ENCODE measurements at regions not wholly inside any gene's neighbourhood (a gene's known extent, or its start where the extent isn't known, plus 50 kb on each side); places are given as distances from the start of the nearest gene placed in this dataset.

GRCh38 chr5:158121678-158122077, 262.7 kb upstream of the CLINT1 start:
- DNase-seq: no peak
- peaks cover 18% of the 10 kb centered on the region for H3K27me3 Mint-ChIP-seq
- H3K4me1 Mint-ChIP-seq: no peaks in the 10 kb centered on the region
- H3K9me3 Mint-ChIP-seq: no peaks in the 10 kb centered on the region
- H3K27ac Mint-ChIP-seq: no peak overlapping the region
- H3K4me3 Mint-ChIP-seq: no peak overlapping the region
- no peaks in the 10 kb centered on the region for H3K36me3 Mint-ChIP-seq

GRCh38 chr5:158120760-158121159, 261.8 kb upstream of the CLINT1 start:
- Mint-ChIP-seq H3K36me3 (no peaks in the 10 kb centered on the region), H3K4me3 (no peak overlapping the region), H3K4me1 (no peaks in the 10 kb centered on the region), H3K27me3 (peaks cover 20% of the 10 kb centered on the region), H3K9me3 (no peaks in the 10 kb centered on the region), H3K27ac (no peak overlapping the region)
- no peak for DNase-seq

DNA sequence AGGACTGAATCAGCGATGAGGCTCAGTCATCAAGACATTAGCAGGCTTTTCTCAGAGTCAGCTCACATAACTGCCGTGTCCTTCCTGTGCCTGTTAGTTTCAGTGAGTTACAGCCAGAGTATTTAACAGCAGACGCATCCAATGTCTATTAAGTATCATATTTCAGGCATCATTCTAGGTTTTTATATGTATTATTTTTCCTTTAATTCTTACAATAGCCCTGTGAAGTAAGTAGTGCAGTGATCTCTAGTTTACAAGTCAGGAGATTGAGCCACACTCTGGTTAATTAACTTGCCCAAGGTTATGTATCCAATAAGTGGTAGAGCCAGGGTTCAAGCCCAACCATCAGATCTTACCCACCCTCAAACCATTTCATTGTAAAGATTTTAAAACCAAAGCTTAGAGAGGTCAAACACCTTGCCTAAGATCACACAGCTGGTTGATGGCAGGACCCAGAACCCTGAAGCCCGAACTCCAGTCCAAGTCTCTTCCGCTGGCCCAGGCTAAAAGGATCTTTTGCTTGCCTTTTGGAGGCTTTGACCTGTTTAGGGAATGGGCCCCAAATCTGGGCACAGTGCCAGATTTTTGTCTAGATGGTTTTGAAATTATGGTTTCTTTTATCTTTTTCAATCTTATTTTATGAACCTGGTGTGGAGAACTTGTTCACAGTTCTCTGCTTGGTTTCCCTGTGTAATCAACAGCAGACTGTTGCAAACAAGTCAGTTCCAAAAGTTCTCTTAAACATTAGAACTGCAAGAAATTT, 261.2 kb upstream of the CLINT1 start:
- Mint-ChIP-seq H3K4me3 (no peak overlapping the region), H3K36me3 (no peaks in the 10 kb centered on the region), H3K27me3 (peaks cover 24% of the 10 kb centered on the region), H3K27ac (no peak overlapping the region), H3K4me1 (no peaks in the 10 kb centered on the region), H3K9me3 (no peaks in the 10 kb centered on the region)
- no peak for DNase-seq

- H3K9me3 Mint-ChIP-seq: no peaks in the 10 kb centered on the region
- no peaks in the 10 kb centered on the region for H3K4me1 Mint-ChIP-seq
- H3K27ac Mint-ChIP-seq: no peak overlapping the region
- H3K27me3 Mint-ChIP-seq: peaks cover 30% of the 10 kb centered on the region
- H3K4me3 Mint-ChIP-seq: no peak overlapping the region
- no peaks in the 10 kb centered on the region for H3K36me3 Mint-ChIP-seq
- no peak for DNase-seq
Observed at GRCh38 chr5:158117467-158118160, 258.7 kb upstream of the CLINT1 start.

GRCh38 chr5:158116965-158117364, 258.0 kb upstream of the CLINT1 start:
- H3K4me3 Mint-ChIP-seq: no peak overlapping the region
- H3K4me1 Mint-ChIP-seq: no peaks in the 10 kb centered on the region
- no peaks in the 10 kb centered on the region for H3K9me3 Mint-ChIP-seq
- peaks cover 30% of the 10 kb centered on the region for H3K27me3 Mint-ChIP-seq
- no peak for DNase-seq
- H3K36me3 Mint-ChIP-seq: no peaks in the 10 kb centered on the region
- H3K27ac Mint-ChIP-seq: no peak overlapping the region

- H3K4me1 Mint-ChIP-seq: no peaks in the 10 kb centered on the region
- DNase-seq: no peak
- H3K4me3 Mint-ChIP-seq: no peak overlapping the region
- no peak overlapping the region for H3K27ac Mint-ChIP-seq
- peaks cover 30% of the 10 kb centered on the region for H3K27me3 Mint-ChIP-seq
- H3K36me3 Mint-ChIP-seq: no peaks in the 10 kb centered on the region
- no peaks in the 10 kb centered on the region for H3K9me3 Mint-ChIP-seq
Observed at GRCh38 chr5:158115468-158115867, 256.5 kb upstream of the CLINT1 start.

DNA sequence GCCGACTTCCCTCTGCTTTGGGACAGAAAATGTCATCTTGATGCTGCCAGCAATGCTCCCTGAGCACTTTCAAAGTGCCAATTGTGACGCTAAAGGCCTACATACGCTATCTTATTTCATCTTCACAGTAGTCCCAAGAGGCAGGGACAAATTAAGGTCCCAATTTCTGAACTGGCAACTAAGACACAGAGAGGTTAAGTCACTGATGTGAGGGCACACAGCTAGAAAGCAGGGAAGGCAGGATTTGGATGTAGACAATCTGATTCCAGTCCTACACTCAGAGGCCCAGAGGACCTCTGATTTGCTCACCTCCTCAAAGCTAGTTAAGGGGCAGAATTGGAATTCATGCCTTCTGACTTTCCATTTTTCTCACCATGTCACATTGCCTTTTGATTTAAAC, 249.2 kb upstream of the CLINT1 start:
- Mint-ChIP-seq H3K4me3 (no peak overlapping the region), H3K36me3 (no peaks in the 10 kb centered on the region)

GRCh38 chr5:158100373-158100888, 241.5 kb upstream of the CLINT1 start:
- H3K27ac Mint-ChIP-seq: no peak overlapping the region
- H3K9me3 Mint-ChIP-seq: no peaks in the 10 kb centered on the region
- no peak for DNase-seq
- H3K4me1 Mint-ChIP-seq: no peaks in the 10 kb centered on the region
- no peaks in the 10 kb centered on the region for H3K27me3 Mint-ChIP-seq
- no peak overlapping the region for H3K4me3 Mint-ChIP-seq
- no peaks in the 10 kb centered on the region for H3K36me3 Mint-ChIP-seq

More for the DNA sequence above, 249.2 kb upstream of the CLINT1 start:
- Mint-ChIP-seq H3K9me3 (no peaks in the 10 kb centered on the region), H3K27me3 (no peaks in the 10 kb centered on the region), H3K4me1 (no peaks in the 10 kb centered on the region), H3K27ac (no peak overlapping the region)
- DNase-seq: no peak

DNA sequence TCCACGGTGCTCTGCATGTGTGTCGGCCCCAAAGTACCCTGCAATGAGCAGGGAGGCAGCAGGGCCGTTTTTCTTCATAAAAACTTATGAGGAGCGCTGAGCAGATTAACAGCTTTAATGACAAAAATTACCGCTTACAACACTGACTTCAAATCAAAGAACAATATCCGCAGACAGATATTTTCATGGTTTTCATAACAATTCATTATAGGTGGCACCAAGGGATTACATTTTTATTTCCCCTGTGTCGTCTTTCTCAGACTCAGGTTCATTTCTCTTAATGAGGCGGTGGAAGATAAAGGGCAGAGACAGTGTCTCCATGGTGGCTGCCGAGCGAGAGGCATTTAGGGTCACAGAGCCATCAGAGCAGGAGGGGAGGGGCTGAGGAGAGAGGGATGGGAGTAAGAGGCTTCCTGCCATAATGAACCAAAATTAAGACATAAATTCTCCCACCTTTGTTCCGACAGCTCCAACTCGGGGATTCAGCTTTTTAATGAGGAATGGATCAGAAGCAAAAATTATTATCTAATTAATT, 240.7 kb upstream of the CLINT1 start:
- Mint-ChIP-seq H3K27me3 (no peaks in the 10 kb centered on the region), H3K9me3 (no peaks in the 10 kb centered on the region), H3K36me3 (no peaks in the 10 kb centered on the region), H3K4me1 (no peaks in the 10 kb centered on the region), H3K27ac (no peak overlapping the region), H3K4me3 (no peak overlapping the region)
- no peak for DNase-seq

DNA sequence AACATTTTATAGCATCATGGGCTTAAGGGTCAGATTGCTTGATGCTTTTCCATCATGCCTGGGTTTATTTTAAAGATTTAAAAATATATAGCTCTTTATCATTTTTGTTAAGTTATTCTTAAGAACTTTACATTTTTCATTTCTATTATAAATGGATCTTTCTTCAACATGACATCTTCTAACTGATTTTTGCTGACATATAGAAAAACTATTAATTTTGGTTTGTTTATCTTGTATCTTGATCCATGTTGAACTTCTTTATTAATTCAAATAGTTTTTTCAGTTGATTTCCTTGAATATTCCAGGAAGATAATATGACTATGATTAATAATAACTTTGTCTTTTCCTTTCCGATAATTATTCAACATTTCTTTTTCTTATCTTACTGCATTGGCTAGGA, 237.9 kb upstream of the CLINT1 start:
- Mint-ChIP-seq H3K36me3 (no peaks in the 10 kb centered on the region), H3K27me3 (no peaks in the 10 kb centered on the region), H3K4me3 (no peak overlapping the region), H3K4me1 (no peaks in the 10 kb centered on the region), H3K9me3 (no peaks in the 10 kb centered on the region), H3K27ac (no peak overlapping the region)
- DNase-seq: no peak

GRCh38 chr5:158086856-158087255, 227.9 kb upstream of the CLINT1 start:
- Mint-ChIP-seq H3K9me3 (no peaks in the 10 kb centered on the region), H3K27ac (no peak overlapping the region), H3K36me3 (no peaks in the 10 kb centered on the region), H3K4me3 (no peak overlapping the region), H3K4me1 (no peaks in the 10 kb centered on the region), H3K27me3 (peaks cover 12% of the 10 kb centered on the region)
- no peak for DNase-seq

DNA sequence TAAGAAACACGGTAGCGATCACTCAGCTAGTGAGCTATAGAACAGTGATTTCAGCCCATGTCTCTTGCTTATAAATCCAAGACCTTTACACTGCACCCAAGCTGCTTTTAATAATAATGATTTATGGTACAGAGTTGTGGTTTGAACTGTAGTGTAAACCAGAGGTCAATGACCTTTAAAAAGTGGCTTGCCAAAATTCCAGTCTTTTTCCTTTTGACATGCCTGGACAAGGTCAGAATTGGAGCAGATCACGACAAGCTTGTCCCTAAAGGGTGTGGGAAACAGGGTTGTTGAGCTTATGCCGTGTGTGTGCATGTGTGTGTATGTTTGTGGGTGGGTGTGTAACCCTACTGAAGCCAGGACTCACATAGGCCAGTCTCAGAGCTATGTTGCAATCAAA, 225.3 kb upstream of the CLINT1 start:
- Mint-ChIP-seq H3K9me3 (no peaks in the 10 kb centered on the region), H3K27me3 (peaks cover 18% of the 10 kb centered on the region), H3K4me1 (no peaks in the 10 kb centered on the region), H3K27ac (no peak overlapping the region), H3K36me3 (no peaks in the 10 kb centered on the region), H3K4me3 (no peak overlapping the region)
- DNase-seq: no peak

- H3K4me1 Mint-ChIP-seq: no peaks in the 10 kb centered on the region
- H3K4me3 Mint-ChIP-seq: no peak overlapping the region
- H3K9me3 Mint-ChIP-seq: no peaks in the 10 kb centered on the region
- H3K27ac Mint-ChIP-seq: no peak overlapping the region
- peaks cover 17% of the 10 kb centered on the region for H3K27me3 Mint-ChIP-seq
- H3K36me3 Mint-ChIP-seq: no peaks in the 10 kb centered on the region
- DNase-seq: no peak
Observed at GRCh38 chr5:158082696-158083287, 223.8 kb upstream of the CLINT1 start.

DNA sequence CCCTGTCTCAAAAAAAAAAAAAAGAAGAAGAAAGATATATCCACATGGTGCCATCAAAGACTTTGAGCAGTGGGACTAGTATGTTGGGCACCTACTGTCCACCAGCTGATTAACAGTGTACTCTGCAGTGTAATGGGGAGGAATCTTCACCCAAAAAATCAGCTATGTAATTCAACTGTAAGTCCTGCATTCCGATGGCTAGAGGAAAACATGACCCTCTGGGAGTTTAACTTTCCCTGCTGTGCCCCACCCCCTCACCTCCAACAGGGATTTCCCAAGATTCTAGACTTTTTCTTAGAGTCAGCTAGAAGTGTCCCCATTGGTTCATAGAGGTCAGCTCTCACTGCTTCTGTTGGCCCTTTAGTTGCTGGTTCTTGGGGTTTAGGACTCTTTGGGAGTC, 221.2 kb upstream of the CLINT1 start:
- Mint-ChIP-seq H3K9me3 (no peaks in the 10 kb centered on the region), H3K27ac (no peak overlapping the region), H3K36me3 (no peaks in the 10 kb centered on the region)

GRCh38 chr5:158079097-158079496, 220.2 kb upstream of the CLINT1 start:
- no peak for DNase-seq
- Mint-ChIP-seq H3K4me3 (no peak overlapping the region), H3K27ac (no peak overlapping the region), H3K36me3 (no peaks in the 10 kb centered on the region), H3K27me3 (peaks cover 17% of the 10 kb centered on the region), H3K4me1 (peaks cover 8% of the 10 kb centered on the region), H3K9me3 (no peaks in the 10 kb centered on the region)

More for the DNA sequence above, 221.2 kb upstream of the CLINT1 start:
- no peak overlapping the region for H3K4me3 Mint-ChIP-seq
- H3K4me1 Mint-ChIP-seq: peaks cover 5% of the 10 kb centered on the region
- DNase-seq: no peak
- H3K27me3 Mint-ChIP-seq: peaks cover 17% of the 10 kb centered on the region
